ENCODE measurements at regions not wholly inside any gene's neighbourhood (a gene's known extent, or its start where the extent isn't known, plus 50 kb on each side); places are given as distances from the start of the nearest gene placed in this dataset.

DNA sequence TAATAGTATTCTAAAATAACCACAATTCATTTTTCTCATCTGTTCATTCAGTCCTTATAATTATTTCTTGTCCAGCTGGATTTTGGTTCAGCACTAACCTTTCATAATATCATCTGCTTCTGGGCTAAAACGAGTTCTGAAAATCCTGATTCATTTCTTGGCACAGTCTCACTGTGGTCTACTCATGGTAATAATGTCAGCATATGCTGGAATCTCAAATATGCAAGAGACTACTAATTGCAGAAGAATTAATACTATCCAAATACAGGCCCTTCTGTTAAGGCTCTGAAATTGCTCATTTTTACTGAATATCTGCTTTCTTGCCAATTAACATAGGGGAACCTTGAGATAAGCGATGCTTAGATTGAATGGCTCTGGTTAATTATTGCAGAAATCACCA, 597.1 kb downstream of the RPL10L start:
- no peak overlapping the region for H3K9ac ChIP-seq (ENCODE audit: low read length)
- POLR2A ChIA-PET, result no interaction called here
- H3K4me2 ChIP-seq (ENCODE audit: low read length), result no peak overlapping the region; the same call in 1 of the 2 replicates
- H3K79me2 ChIP-seq (ENCODE audit: insufficient read depth, low read length), result no peaks in the 10 kb centered on the region
- no peak for DNase-seq (ENCODE audit: low read depth, low spot score)
- H3K4me1 ChIP-seq (ENCODE audit: control insufficient read depth in 1 of 2, insufficient read depth in 2 of 2, low read length in 2 of 2), result peaks cover 0 to 6% of the 10 kb centered on the region in 2 experiments; a peak in 2 of 4 replicates
- no peaks in the 10 kb centered on the region for H3K9me3 ChIP-seq (ENCODE audit: control insufficient read depth in 1 of 2, insufficient read depth in 1 of 2, low read depth in 1 of 2, low read length in 2 of 2)
- no peaks in the 10 kb centered on the region for H3K9me2 ChIP-seq (ENCODE audit: insufficient read depth)
- H2AFZ ChIP-seq (ENCODE audit: low read depth, low read length, poor library complexity, severe bottlenecking), result no peak overlapping the region
- no peaks in the 10 kb centered on the region for H3K27me3 ChIP-seq (ENCODE audit: insufficient read depth, low read length)
- no peak overlapping the region for H3K4me3 ChIP-seq (replicated peaks in 1 of 2; ENCODE audit: low read depth in 1 of 2, low read length in 2 of 2)
- BruUV-seq (replicated peaks), result no TSS peak
- no peaks in the 10 kb centered on the region for H4K20me1 ChIP-seq (ENCODE audit: insufficient read depth)
- TF ChIP-seq RAD21 (IDR thresholded peaks at IDR 0.05; ENCODE audit: low read depth) (no peak), ELF1 (IDR thresholded peaks at IDR 0.05; ENCODE audit: borderline replicate concordance, low read depth) (no peak), TCF7L2 (IDR thresholded peaks at IDR 0.05; ENCODE audit: borderline replicate concordance, extremely low read depth, insufficient read depth, insufficient read length) (no peak), POLR2AphosphoS5 (IDR thresholded peaks at IDR 0.05; ENCODE audit: low read depth, low read length) (no peak), SP1 (IDR thresholded peaks at IDR 0.05; ENCODE audit: low read depth) (no peak), ZNF274 (IDR thresholded peaks at IDR 0.05; ENCODE audit: low read depth, low read length) (no peak), ZBTB33 (IDR thresholded peaks at IDR 0.05; ENCODE audit: extremely low read depth, insufficient replicate concordance, low read length) (no peak)
- TF ChIP-seq, protein P1, sequence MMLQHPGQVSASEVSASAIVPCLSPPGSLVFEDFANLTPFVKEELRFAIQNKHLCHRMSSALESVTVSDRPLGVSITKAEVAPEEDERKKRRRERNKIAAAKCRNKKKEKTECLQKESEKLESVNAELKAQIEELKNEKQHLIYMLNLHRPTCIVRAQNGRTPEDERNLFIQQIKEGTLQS (IDR thresholded peaks at IDR 0.05), result no peak
- CTCF ChIA-PET, result no interaction called here
- H3K36me3 ChIP-seq (ENCODE audit: control insufficient read depth in 1 of 2, insufficient read depth in 2 of 2, low read length in 2 of 2), result no peaks in the 10 kb centered on the region
- no peak overlapping the region for H3K27ac ChIP-seq (ENCODE audit: low read depth, low read length)
- intact Hi-C loops (cut with micrococcal nuclease), result no loop called here
- no peak for ATAC-seq
- RAD21 ChIA-PET (ENCODE audit: low non-redundant PET in 1 of 2, low total read pairs in 2 of 2, uncharacterized antibody in 2 of 2, unreplicated experiment in 2 of 2), result no interaction called here

GRCh38 chr14:46053221-46053620, 598.4 kb downstream of the RPL10L start:
- Histone ChIP-seq H3K4me1 (ENCODE audit: control insufficient read depth in 1 of 2, insufficient read depth in 2 of 2, low read length in 2 of 2) (peaks cover 0 to 6% of the 10 kb centered on the region in 2 experiments; a peak in 2 of 4 replicates), H3K79me2 (ENCODE audit: insufficient read depth, low read length) (no peaks in the 10 kb centered on the region), H3K4me2 (ENCODE audit: low read length) (no peak overlapping the region), H3K4me3 (replicated peaks in 1 of 2; ENCODE audit: low read depth in 1 of 2, low read length in 2 of 2) (no peak overlapping the region), H3K9me3 (ENCODE audit: control insufficient read depth in 1 of 2, insufficient read depth in 1 of 2, low read depth in 1 of 2, low read length in 2 of 2) (no peaks in the 10 kb centered on the region), H3K27ac (ENCODE audit: low read depth, low read length) (no peak overlapping the region), H3K9me2 (ENCODE audit: insufficient read depth) (no peaks in the 10 kb centered on the region), H4K20me1 (ENCODE audit: insufficient read depth) (no peaks in the 10 kb centered on the region), H2AFZ (ENCODE audit: low read depth, low read length, poor library complexity, severe bottlenecking) (no peak overlapping the region), H3K36me3 (ENCODE audit: control insufficient read depth in 1 of 2, insufficient read depth in 2 of 2, low read length in 2 of 2) (no peaks in the 10 kb centered on the region), H3K27me3 (ENCODE audit: insufficient read depth, low read length) (no peaks in the 10 kb centered on the region), H3K9ac (ENCODE audit: low read length) (no peak overlapping the region)
- DNase-seq (ENCODE audit: low read depth, low spot score) (no peak), ATAC-seq (no peak)
- BruUV-seq (replicated peaks), result no TSS peak
- ChIA-PET POLR2A (no interaction called here), CTCF (no interaction called here), RAD21 (ENCODE audit: low non-redundant PET in 1 of 2, low total read pairs in 2 of 2, uncharacterized antibody in 2 of 2, unreplicated experiment in 2 of 2) (no interaction called here)
- intact Hi-C loops (cut with micrococcal nuclease), result no loop called here
- TF ChIP-seq, protein P1 (IDR thresholded peaks at IDR 0.05), result no peak
- TF ChIP-seq JUND (IDR thresholded peaks at IDR 0.05) (no peak), ZFX (IDR thresholded peaks at IDR 0.05) (no peak), POLR2AphosphoS5 (IDR thresholded peaks at IDR 0.05; ENCODE audit: low read depth, low read length) (no peak), FOSL1 (IDR thresholded peaks at IDR 0.05; ENCODE audit: low read depth) (no peak), EZH2 (IDR thresholded peaks at IDR 0.05) (no peak), YY1 (IDR thresholded peaks at IDR 0.05; ENCODE audit: extremely low read depth, insufficient replicate concordance, low read depth, low read length) (no peak), EGR1 (IDR thresholded peaks at IDR 0.05; ENCODE audit: low read depth) (no peak), ZBTB33 (IDR thresholded peaks at IDR 0.05; ENCODE audit: extremely low read depth, insufficient replicate concordance, low read length) (no peak)
